NCI-H524 (cell line): ENCODE measurements at regions not wholly inside any gene's neighbourhood (a gene's known extent, or its start where the extent isn't known, plus 50 kb on each side); places are given as distances from the start of the nearest gene placed in this dataset.
A peak's percentile ranks its signal among the peaks of the same experiment; 100 is the strongest.

ENCODE experiments used
- DNase-seq, 2 experiments: peaks; one replicate each; lab custom pipeline; 2025; lab: John Stamatoyannopoulos, UW

DNA sequence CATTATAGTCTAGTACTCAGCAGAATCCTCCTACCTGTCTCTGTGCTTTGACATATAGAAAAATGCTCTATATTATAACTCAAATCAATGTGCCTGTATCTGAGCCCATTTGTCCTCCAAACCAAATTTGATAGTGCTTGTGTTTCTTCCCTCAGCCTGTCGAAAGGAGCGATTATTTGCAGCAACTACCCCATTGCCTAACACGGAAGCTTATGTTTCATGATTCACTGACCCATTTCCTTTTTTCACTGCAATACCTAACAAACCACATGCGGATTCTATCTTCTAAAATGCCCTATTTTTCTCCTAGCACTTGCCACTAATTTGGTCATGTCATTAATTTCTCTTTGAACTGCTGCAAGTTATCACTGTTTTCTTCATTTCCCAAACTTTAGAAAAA is 1220.6 kb upstream of the CADM2 start:
- DNase-seq = no peak

DNA sequence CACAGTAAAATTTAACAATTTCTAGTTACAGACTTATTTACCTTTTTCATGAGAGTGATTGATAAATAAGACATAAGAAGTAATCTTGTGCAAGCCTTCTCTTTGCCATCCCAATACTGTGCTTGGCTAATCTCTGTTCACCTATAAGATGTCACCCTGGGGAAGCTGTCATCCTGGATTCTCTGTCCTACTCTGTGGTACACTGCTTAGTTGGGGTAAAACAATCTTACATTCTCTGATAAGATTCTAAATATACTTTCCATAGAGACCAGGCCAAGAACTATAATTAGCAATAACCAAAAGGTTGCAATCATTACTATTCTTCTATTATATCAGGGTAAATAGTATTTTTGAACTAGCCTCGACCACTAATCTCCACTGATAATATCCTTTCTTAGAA is 1218.3 kb upstream of the CADM2 start:
- DNase-seq = no peak

DNA sequence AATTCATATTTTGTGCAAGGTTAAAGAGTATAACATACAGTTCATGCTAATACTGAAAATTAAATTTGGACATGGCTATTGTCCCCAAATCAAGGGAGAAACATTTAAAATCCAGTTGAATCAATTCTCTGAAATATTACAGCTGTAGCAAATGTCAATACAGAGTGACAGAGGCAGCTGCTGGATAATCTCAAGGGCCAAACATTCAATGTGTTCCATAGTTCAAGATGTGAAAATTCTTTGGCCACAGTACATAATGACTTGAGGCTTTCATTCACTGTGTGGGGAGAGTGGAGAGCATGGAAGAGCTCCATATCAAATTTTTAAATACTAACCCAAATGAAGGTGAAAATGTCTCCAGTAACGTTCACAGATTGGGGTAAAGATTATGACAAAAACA is 1192.8 kb upstream of the CADM2 start:
- peak in 1 of 2 experiments; percentile 13 for DNase-seq

DNA sequence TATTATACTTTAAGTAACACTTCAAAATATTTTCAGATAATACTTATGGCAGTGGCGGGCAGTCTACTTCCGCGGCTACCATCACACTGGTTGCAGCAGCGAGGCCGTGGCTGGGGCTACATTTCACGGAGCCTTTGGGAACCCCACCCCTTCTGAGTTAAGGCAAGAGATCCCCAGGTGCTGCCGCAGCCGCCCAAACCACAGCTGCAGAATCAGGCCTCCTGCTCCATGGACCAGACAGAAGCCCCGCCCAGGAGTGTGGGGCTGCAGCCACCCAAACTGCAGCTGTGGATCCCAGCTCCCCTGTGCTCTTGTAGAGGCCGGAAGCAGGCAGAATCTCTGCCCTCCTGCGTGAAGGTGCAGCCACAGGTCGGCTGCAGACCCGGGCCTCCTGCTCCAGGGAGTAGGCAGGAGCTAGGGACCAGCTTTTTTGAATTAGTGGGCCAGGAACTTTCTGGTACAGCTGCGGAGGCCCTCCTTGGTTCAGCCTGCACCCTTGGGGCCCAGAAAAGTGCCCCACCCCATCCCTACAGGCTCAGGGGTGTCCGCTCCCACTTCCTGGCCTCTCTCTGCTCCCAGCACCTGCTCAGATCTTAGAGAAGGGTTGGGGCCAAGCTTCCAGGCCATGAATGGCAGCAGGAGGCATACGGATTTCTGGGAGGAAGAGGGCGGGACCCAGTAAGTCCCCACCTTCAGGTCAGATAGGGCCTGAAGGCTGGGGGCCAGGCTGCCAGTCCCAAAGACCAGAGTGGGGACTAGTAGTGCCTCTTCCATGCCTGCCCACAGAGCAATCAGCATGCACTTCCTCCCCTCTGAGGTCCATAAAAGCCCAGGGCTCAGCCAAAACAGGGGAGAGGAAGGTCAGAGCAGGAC is 1188.8 kb upstream of the CADM2 start:
- DNase-seq = no peak

DNA sequence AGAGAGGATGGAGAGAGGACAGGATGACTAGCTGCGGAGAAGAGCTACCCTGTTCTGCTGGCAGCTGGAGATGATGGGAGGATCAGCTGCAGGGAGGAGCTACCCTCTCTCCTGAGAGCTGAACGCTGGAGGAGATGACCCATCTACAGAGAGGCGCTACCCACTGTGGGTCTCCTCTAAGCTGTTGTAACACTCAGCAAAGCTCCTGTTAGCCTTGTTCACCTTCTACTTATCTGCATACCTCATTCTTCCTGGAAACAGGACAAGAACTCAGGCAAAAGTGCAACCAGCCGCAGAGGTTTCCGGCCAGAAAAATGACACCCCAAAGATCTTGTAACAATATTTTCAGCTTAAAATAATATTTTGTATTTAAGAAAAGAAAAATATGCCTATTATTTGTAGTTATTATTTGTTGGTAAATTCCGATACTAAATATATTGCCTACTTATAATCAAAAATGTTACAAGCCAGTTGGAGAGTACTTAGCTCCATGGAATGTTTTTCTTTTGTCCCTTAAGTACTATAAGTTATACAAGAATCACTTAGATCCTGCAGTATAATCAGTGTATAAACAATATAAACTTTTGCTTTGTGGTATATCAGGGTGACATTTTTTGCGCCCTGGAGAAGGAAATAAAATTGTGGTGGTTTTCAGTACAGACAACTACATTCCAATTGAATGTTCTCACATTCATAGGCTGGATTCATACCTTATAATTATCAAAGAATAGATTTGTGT is 1188.0 kb upstream of the CADM2 start:
- DNase-seq = no peak

DNA sequence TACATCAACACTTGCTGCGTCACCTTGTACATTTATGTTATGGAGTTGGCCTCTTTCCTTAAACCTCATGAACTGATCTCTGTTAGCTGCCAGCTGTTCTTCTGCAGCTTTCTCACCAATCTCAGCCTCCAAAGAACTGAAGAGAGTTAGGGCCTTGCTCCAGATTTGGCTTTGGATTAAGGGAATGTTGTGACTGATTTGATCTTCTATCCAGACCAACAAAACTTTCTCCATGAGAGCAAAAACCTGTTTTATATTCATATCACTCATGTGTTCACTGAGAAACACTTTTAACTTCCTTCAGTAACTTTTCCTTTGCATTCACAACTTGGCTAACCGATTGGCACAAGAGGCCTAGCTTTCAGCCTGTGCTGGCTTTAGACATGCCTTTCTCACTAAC is 1156.0 kb upstream of the CADM2 start:
- DNase-seq = no peak

DNA sequence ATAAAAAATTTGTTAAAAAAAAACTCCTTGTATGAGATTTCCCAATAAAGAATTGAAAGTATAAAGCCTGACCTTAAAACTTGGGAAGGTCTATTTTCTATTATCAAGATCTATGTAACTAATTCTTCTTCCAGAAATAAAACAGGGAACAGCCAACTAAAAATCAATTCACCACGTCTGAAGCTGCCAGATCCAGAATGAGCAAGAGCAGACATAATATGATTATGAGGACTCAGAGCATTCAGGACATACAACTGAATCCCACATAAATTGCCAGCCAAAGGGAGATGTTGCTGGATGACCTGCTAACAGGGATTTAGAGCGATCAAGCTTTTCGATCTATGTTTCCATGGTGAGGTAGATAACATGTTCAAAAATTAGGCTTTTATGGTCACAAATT is 1151.3 kb upstream of the CADM2 start:
- DNase-seq = no peak

DNA sequence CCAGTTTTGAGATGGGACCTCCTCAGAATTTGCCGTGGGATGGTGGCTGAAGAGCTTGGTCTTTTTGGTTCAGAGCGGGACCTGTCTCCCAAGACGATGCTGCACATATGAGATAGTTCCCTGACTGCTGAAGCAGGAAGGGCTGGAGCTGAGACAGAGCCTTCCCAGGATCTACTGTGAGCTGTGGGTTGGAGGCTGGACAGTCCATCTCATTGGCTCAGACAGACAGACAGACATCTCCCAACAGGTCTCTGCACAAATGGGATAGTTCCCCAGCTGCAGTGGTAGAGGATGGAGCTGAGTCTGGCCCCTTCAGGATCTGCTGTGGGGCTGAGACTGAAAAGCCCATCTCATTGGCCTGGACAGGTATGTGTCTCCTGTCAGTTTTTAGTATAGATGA is 1145.6 kb upstream of the CADM2 start:
- no peak for DNase-seq

DNA sequence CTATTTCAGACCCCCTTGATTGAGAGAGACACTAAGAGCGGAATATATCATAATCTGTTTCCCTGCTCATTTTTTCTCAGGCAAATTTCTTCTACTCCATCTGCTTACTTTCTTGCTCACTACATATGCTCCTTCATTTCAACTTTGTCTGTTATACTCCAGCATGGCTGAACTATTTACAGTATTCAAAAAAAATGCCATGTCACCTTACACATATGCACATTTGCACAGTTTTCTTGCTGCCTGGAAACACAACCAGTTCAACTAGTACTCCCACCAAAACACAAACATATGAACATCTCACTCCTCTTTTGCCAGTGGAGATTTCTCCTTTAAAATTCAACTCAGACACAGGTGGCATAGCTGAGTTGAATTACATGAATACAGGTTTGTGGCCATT is 1142.1 kb upstream of the CADM2 start:
- DNase-seq = no peak

DNA sequence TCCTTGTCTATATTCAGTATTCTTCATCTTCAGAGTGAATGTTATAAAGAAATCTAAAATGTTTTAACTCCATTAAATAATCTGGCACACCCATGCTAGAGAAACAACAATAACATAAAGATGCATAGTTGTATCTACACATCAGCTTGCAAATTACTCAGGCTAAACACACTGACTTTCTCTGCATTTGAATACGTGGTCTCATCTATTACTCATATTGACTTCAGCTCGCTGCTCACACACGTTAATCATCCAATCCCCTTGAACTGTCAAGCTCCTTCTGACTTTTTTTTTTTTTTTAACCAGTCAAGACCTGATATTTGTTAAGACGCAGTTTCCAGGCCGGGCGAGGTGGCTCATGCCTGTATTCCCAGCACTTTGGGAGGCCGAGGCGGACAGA is 1137.3 kb upstream of the CADM2 start:
- no peak for DNase-seq

DNA sequence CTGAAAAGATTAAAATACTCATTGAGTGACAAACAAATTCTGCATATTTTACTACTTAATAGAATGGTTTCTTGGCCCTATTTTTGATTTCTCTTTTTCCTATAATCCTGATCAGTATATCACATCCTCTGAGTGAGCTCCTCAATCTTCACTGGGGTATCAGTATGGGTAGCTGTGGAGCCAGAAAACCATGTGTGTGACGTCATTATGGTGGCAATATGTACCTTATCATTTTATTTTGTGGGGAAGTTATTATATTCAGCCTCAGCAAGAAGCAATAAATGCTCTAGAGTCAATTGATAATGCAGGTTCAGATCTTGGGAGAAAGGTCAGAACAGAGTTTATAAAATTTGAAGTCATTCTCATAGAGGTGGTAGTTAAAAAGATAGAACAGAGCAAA is 1135.7 kb upstream of the CADM2 start:
- DNase-seq = no peak

DNA sequence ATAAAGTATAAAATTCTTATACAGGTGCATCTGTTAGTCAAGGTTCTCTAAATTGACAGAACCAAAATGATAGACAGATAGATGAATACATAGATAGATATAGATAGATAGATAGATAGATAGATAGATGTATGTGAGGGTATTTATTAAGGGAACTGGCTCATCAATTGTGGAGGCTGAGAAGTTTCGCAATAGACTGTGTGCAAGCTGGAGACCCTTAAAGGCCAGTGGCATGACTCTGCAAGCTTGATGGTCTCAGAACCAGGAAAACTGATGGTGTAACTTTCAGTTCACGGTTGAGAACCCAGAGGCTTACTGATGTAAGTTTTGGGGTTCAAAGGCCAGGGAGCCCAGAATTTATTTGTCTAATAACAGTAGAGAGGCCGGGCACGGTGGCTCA is 1123.7 kb upstream of the CADM2 start:
- no peak for DNase-seq

DNA sequence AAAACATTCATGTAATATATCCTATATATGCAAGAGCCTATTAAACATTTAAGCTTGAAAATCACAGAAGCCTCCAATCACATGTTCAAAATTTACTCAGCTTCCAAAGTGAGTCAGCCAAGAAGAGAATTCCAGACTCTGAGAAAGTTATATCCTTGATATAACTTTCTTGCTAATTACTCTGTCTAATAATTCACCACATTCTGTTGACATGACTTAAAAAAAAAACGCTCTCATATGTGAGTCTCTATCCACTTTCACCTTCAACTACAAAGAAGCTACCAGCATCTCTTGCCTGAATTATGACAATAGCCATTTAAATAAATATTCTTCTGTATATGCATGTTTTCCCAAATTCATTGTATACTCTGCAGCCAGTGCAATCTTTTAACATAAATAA is 1116.3 kb upstream of the CADM2 start:
- DNase-seq = no peak

DNA sequence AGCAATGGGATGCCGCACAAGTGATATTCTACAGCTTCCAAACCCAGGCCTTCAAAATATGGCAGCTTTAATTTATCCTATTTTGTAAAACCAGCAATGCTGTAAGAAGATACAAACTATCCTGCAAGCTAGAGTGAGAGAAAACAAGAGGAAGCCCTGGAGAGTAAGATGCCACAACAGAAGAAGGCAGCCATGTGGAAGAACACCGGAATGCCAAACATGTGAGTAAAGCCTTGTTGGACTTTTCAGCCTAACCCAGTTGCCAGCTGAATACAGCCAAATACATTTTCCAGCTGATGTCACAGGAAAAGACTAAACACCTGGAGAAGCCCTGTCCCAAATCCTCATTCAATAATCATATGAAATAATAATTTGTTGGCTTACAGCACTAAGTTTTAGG is 1115.1 kb upstream of the CADM2 start:
- DNase-seq = no peak

DNA sequence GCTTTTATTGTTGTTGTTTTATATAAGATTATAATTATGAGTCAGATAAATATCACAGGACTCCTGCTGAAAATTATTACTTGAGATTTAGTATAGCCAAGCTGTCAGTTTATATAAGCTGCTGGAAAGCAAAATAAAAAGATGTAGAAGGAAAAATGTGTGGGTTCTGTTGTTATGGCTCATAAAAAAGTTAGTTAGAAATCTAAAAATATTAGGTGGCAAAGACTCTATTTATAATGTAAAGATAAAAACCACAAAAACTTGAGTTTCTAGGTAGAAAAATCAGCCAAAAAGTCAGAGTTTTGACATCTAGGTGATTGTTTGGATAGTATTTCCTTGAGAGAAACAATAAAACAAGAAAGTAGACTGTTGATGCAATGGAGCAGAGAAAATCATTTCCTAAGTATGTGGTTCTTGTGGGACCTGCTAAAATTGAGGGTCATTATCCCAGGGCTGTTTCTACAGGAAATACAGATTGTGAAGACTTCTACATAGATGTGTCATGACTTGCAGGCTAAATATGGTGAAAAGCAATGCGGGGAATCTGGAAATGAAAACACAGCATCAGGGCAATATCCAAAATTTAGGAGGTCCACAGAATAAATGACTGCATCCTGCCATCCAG is 1109.6 kb upstream of the CADM2 start:
- DNase-seq = no peak

DNA sequence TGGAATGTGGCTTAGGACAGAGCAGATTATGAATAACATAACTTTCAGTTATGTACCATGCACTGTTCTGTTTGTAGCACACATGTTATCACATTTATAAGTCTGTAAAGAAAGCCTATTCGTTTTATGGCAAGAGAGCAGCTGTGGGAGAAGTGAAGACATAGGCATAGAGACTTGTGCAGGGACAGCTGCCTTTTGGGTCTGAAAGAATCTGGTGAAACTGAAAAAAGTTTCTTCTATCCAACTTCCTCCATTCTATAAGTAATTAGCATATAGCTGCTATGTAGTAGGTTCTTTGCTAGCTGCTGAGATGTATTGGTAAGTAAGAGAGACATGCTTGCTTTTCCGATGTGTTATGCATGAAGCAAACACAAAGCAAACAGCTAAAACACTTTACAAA is 1095.4 kb upstream of the CADM2 start:
- no peak for DNase-seq

DNA sequence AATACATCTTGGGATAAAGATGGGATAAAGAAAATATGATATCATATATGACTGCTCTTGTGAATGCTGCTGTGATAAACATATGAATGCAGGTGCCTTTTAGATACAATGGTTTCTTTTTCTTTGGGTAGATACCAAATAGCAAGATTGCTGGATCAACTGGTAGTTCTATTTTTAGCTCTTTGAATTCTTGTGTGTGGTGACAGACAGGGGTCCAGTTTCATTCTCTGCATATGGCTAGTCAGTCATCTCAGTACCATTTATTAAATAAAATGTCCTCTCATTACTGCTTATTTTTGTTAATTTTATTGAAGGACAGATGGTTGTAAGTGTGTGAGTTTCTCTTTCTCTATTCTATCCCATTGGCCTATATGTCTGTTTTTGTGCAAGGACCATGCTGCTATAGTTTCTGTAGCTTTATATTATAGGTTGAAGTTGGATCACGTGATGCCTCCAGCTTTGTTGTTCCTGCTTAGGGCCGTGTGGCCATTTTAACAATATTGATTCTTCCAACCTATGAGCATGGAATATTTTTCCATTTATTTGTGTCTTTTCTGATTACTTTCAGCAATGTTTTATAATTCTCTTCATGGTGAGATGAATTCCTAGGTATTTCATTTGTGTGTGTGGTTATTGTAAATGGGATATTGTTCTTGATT is 1089.8 kb upstream of the CADM2 start:
- no peak for DNase-seq

DNA sequence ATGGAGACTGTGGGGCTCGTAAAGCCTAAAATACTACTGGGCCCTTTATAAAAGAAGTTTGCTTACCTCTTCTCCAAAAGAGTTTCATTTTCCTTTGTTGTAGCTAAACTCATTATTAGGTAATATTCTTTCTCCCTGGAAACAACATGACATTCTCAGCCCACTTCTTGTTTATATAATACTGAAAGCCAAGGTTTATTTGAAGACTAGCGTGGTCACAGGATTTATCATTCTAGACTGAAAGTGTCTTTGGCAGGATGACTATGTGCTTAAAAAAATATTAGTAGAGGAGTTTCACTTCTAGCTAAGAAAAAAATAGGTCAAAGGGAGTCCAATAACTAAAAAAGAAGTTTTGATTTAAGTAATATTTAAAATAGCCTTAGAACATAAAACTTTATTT is 1085.2 kb upstream of the CADM2 start:
- no peak for DNase-seq

DNA sequence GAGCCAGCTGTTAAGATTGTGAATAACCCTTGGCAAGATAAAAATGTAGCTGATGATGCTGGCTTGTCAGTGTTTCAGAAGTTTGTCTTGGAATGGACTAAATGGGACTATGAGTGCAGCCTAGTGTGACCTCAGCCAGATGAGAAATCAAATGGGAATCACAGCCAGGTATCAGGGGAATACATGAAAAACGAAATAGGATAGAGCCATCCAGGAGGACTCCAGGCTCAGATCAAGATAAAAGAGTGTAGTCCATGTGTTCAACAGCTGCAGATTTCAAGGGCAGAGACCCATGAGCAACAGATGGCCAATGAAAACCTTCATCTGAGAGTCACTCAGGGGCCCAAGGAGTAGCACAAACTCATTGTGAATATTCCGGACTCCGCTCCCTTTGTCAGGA is 1080.9 kb upstream of the CADM2 start:
- peak; percentile 56 to 82 for DNase-seq

DNA sequence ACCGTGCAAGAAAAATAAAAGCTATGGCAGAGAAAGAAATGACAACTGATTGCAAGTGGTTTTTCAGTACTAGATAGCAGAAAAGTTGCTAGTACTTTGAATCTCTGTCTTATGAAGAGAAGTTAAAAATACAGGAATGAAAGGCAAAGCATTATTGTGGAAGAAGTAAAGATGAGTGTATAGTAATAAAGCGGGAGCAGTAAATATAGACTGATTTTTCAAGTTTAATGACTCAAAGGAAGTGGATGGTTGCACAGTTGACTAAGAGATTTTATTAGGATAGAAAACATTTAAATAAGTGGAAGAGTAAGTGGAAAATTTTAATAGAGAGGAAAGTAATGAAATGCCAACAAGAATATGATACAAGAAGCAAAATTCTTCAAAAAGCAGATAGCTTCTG is 1076.1 kb upstream of the CADM2 start:
- DNase-seq = no peak

DNA sequence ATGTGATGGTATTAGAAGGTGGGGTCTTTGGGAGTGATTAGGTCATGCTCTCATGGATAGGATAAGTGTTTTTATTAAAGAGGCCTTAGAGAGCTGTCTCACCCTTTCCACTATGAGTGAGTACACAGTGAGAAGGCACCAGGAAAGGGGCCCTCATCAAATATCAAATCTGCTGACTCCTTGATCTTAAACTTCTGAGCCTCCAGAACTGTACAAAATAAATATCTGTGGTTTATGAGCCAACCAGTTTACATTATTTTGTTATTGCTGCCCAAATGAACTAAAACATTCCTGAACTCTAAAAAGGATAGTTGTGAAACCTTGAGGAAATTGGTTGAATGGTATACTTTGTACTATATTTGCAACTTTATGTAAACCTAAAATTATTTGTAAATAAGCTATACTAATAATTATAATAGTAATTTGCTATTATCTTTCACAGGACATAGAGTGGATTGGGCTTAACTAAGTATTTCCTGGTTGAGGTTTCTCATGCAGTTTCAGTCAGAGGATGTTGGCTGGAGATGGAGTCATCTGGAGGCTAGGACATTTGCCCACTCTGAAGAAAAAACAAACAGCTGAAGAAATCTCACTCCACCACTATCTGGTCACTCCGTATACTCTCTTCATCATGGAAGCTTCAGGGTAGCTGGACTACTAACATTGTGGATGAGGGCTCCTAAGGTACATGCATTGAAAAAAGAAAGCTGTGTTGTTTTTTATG is 1068.6 kb upstream of the CADM2 start:
- DNase-seq = no peak

DNA sequence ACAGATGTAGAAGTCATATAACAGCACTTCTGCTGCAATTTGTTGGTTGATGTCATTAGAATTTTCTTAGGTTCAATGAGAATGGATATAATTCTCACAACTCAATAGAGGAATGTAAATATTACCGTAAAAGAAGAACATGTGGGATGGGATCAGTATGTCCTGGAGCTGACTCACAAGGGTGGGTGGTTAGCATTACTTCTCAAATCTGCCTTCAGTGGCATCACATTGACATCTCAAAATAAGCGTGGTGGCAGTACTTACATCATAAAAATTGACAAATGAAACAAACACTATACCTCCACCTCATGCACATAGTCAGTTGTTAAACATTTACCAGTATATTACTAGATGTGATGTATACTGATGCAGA is 1068.0 kb upstream of the CADM2 start:
- no peak for DNase-seq
